GM19023 (cell line): ENCODE measurements at regions not wholly inside any gene's neighbourhood (a gene's known extent, or its start where the extent isn't known, plus 50 kb on each side); places are given as distances from the start of the nearest gene placed in this dataset.
"Not testable (repeated sequence)": the region's sequence is repeated elsewhere in the genome, so short reads cannot be mapped to it uniquely, and the experiment has no call there.

Source experiments
- ATAC-seq: cut with Tn5 transposase; IDR thresholded peaks from one replicate; pipeline ENCODE4 v1.9.1; 2021; ENCODE audit warnings: mild to moderate bottlenecking, moderate library complexity; ENCODE audit not compliant: unreplicated experiment

- ATAC-seq = no peak
Measured at GRCh38 chr5:17326600-17327037, 109.2 kb downstream of the BASP1 start.

DNA sequence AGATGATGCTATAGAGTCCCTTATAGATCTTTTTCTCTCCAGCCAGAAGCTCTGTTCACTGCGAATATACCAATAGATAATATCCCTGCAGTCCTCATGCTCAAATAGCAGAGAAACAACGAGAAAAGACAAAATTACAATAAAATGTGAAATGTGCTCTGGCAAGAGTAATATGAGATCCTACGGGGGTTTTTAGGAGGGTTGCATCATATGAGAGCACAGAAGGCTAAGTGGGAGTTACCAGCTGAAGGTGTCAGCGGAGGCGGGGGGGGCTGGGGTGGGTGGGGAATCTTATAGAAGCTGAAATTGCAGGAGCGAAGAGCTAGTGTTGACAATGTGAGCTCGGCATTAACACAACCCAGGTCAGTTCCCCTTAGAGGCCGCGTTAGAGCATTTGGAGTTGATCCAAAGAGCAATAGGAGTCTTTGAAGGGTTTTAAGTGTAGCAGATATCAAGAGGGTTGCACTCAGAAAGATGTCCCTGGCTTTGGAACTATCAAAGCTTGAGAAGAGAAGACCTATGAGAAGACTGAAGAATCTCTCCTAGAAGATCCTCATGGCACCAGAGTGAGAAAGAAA, 109.7 kb downstream of the BASP1 start:
- ATAC-seq = no peak

- no peak for ATAC-seq
Measured at GRCh38 chr5:17329571-17329970, 112.1 kb downstream of the BASP1 start.

DNA sequence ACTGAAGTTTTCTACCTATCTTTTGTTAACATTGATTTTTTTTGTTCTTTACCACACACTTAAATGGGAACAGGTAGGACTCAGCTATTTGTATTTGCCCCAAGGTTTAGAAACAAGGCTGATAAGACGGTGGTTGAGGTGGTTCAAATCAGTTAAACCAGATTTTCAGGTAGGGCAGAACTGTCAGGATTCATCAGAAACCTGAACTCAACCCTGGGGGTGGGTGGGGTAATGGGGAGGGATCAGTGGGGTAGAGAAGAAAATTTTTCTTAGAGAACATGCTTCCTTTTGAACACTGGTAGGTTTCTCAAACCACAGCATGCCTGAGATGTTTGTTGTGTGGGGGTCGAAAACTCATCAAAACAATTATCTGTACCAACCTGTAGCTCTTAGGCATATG, 113.0 kb downstream of the BASP1 start:
- no peak for ATAC-seq

DNA sequence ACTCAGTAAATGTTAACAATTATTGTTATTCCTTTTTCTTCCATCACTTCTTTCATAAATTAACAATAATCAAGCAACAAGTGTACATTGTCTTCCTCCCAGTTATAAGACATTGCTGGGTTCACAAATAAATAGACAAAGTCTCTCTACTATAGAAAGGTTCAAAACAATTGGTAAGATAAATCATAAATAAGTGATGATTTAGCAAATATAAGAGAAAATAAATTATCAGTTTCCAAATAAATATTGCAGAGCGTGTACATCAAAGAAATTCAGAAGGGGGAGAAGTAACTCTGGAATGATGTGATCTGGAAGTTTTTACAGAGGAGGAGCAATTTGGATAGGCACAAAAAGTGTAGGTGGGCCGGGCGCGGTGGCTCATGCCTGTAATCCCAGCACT, 114.2 kb downstream of the BASP1 start:
- ATAC-seq = no peak

DNA sequence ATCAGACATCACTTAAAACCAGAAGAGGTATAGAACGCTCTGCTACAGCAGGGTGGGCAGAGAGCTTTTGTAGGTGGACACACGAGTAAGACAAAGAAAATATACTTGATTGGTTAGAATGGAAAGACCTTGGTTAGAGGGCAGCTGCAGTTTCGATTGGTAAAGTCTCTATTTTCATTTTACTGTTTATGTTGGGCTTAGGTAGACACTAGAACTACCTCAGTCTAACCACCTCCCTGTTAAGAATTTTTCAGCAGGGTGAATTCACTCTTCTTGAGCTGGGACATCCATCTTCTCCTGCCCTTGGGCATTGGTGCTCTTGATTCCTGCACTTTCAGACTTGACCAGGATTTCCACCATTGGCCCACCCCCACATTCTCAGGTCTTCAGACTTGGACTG, 116.3 kb downstream of the BASP1 start:
- ATAC-seq = no peak

GRCh38 chr5:17336054-17336453, 118.6 kb downstream of the BASP1 start:
- ATAC-seq = no peak

GRCh38 chr5:17336723-17337122, 119.3 kb downstream of the BASP1 start:
- not testable (repeated sequence) for ATAC-seq

- no peak for ATAC-seq
Measured at GRCh38 chr5:17339841-17340240, 122.4 kb downstream of the BASP1 start.

GRCh38 chr5:17340379-17340778, 122.9 kb downstream of the BASP1 start:
- no peak for ATAC-seq

- ATAC-seq = no peak
Measured at GRCh38 chr5:17340819-17341218, 123.4 kb downstream of the BASP1 start.

DNA sequence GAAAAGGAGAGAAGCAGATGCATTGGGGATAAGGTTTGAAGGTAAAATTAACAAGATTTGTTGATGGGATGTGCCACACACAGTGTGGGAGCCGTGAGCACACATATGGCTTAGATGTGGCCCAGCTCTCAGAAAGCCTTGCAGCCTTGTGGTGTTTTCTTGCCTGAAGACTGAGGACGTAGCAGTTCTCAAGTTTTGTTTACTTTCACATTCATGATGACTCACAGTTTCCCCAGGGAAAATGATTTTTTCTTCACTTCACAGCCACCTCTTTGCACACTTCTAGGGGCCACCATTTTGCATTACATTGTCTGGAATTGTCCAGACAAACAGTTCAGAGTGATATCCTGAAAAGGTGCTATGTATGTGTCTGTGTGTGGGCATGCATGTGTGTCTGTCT, 126.2 kb downstream of the BASP1 start:
- no peak for ATAC-seq

GRCh38 chr5:17346811-17347210, 129.4 kb downstream of the BASP1 start:
- ATAC-seq = no peak

- no peak for ATAC-seq
Measured at GRCh38 chr5:17352223-17352622, 134.8 kb downstream of the BASP1 start.

DNA sequence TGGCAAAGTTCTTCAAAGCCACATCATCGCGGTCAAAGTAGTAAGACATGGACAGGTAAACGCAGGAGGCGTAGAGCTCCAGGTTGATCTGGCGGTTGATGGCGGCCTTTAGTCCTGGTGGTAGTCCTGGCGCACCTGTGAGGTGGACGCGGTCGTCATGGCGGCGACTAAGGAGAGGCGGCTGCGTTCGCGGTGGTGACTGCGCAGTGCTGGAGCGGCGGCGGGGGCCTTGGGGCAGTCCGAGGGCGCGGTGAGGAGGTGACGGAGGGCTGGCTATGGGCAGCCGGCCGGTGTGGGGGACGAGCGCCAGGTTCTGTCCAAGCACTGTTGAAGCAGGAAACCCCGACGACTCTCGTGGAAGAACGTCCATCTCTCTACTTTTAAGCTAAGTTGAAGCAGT, 136.8 kb downstream of the BASP1 start:
- no peak for ATAC-seq

DNA sequence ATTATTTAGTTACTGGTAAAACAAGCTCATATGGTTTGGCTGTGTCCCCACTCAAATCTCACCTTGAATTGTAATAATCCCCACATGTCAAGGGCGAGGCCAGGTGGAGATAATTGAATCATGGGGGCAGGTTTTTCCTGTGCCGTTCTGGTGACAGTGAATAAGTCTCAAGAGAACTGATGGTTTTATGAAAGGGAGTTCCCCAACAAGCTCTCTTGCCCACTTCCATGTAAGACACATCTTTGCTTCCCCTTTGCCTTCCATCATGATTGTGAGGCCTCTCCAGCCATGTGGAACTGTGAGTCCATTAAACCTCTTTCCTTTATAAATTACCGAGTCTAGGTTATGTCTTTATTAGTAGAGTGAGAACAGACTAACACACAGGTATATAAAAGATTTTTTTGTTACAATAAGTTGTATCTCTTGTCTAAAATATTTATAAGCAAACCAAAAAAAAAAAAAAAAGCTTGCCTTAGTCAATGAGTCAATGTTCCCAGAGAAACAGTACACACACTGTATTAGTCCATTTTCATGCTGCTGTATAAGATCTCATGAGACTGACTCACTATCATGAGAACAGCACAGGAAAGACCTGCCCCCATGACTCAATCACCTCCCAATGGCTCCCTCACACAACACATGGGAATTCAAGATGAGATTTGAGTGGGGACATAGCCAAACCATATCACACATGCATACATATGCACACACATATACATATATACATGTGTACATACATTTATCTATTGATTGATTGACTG, 138.3 kb downstream of the BASP1 start:
- no peak for ATAC-seq

GRCh38 chr5:17356551-17356950, 139.1 kb downstream of the BASP1 start:
- no peak for ATAC-seq

- ATAC-seq = no peak
Measured at GRCh38 chr5:17357504-17357903, 140.1 kb downstream of the BASP1 start.

DNA sequence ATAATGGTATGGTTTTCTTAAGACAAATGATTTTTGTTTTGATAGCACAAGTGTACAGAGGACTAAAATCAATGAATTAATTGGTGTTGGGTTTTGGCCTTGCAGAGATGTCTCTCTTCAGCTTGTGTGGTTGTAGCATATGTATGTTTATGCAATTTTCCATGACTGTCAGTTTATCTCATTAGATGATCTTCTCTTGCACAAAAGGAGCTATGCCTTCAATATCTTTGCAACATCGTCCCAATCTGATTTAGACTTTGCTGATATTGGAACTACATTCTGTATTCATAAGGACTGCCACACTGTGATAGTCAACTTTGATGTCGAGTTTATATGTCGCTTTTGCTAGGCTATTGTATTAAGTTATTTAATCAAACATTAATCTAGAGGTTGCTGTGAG, 140.0 kb upstream of the TAF11L2 start:
- no peak for ATAC-seq

- no peak for ATAC-seq
Measured at GRCh38 chr5:17359451-17360011, 138.5 kb upstream of the TAF11L2 start.

- ATAC-seq = no peak
Measured at GRCh38 chr5:17360879-17361278, 137.2 kb upstream of the TAF11L2 start.

- ATAC-seq = no peak
Measured at GRCh38 chr5:17361331-17361730, 136.7 kb upstream of the TAF11L2 start.
